Endothelial cell of umbilical vein (primary cell): ENCODE measurements at regions not wholly inside any gene's neighbourhood (a gene's known extent, or its start where the extent isn't known, plus 50 kb on each side); places are given as distances from the start of the nearest gene placed in this dataset.

Source experiments
- BruUV-seq: library from RNA; stranded (reverse); fragments of 400-500 nt; replicated peaks from 2 replicates; lab custom pipeline; 2021; lab: Mats Ljungman, UMichigan
- CTCF ChIA-PET: fragments of 300-600, 350-600 bp; sonication (Branson Sonifier 250); formaldehyde crosslinking; loops from one replicate; lab custom pipeline; 2021; ENCODE audit warnings: antibody characterized with exemption, inconsistent platforms; lab: Charles Lee
- POLR2A ChIA-PET: fragments of 300-600, 350-600 bp; sonication (Branson Sonifier 250); formaldehyde crosslinking; loops from one replicate; lab custom pipeline; 2021; ENCODE audit warnings: antibody characterized with exemption, inconsistent platforms; lab: Charles Lee
- DNase-seq: peaks from one replicate; pipeline ENCODE4 v3.0.0-alpha.2; 2011; ENCODE audit warnings: low read depth, low spot score
- FAIRE-seq: peaks from 2 replicates; lab custom pipeline; 2011; peaks lifted over from hg19 to GRCh38; lab: Jason Lieb, UNC
- H2AFZ ChIP-seq: 2 replicates; pipeline ENCODE4 v1.6.0; 2012; ENCODE audit warnings: low read depth, low read length, control low read depth, inconsistent platforms
- H3K27ac ChIP-seq: 2 replicates; pipeline ENCODE4 v1.5.1; 2011; ENCODE audit warnings: low read depth, mild to moderate bottlenecking, control low read depth, low read length, moderate library complexity; ENCODE audit not compliant: insufficient read depth
- H3K27me3 ChIP-seq, 2 experiments: 2 replicates each; pipeline versions ENCODE4 v1.6.0 to v1.6.1; 2011; ENCODE audit warnings: low read length in 2 of 2, mixed read lengths in 1 of 2; ENCODE audit not compliant: control insufficient read depth in 2 of 2, insufficient read depth in 2 of 2
- H3K36me3 ChIP-seq, 2 experiments: 2 replicates in 1 of 2; 3 replicates in 1 of 2; pipeline ENCODE4 v1.5.1; 2011; ENCODE audit warnings: low read length in 2 of 2, mild to moderate bottlenecking in 1 of 2, moderate library complexity in 1 of 2; ENCODE audit not compliant: control insufficient read depth in 2 of 2, insufficient read depth in 2 of 2; ENCODE audit errors: extremely low read depth in 1 of 2
- H3K4me1 ChIP-seq: 3 replicates; pipeline ENCODE4 v1.5.1; 2011; ENCODE audit warnings: mild to moderate bottlenecking, low read length; ENCODE audit not compliant: control insufficient read depth, insufficient read depth; ENCODE audit errors: extremely low read depth
- H3K4me2 ChIP-seq: 2 replicates; pipeline ENCODE4 v1.6.1; 2011; ENCODE audit warnings: low read length, control low read depth, mixed read lengths; ENCODE audit not compliant: insufficient read depth
- H3K4me3 ChIP-seq, 3 experiments: fragments of 200-600 bp in 1 of 3; sonication (generic), shearing (Covaris generic) in 1 of 3; replicated peaks in 1 of 3; 2 replicates each; pipeline ENCODE4 v1.5.1; 2011 to 2016; ENCODE audit warnings: control low read depth in 3 of 3, low read length in 3 of 3, mild to moderate bottlenecking in 2 of 3, inconsistent platforms in 1 of 3, low read depth in 1 of 3, moderate library complexity in 1 of 3; ENCODE audit not compliant: insufficient read depth in 1 of 3
- H3K79me2 ChIP-seq: 2 replicates; pipeline ENCODE4 v1.6.0; 2012; ENCODE audit warnings: low read length, inconsistent platforms; ENCODE audit not compliant: control insufficient read depth, insufficient read depth
- H3K9ac ChIP-seq: replicated peaks from 2 replicates; pipeline ENCODE3; 2011; ENCODE audit warnings: low read length, control low read depth; ENCODE audit not compliant: insufficient read depth; ENCODE audit errors: extremely low read depth
- H3K9me1 ChIP-seq: replicated peaks from 3 replicates; pipeline ENCODE4 v1.6.0; 2011; ENCODE audit warnings: mild to moderate bottlenecking, low read length; ENCODE audit not compliant: control insufficient read depth, insufficient read depth; ENCODE audit errors: extremely low read depth
- H3K9me3 ChIP-seq: replicated peaks from 2 replicates; pipeline ENCODE4 v1.5.1; 2012; ENCODE audit warnings: low read length, inconsistent platforms; ENCODE audit not compliant: control insufficient read depth, insufficient read depth
- H4K20me1 ChIP-seq: replicated peaks from 2 replicates; pipeline ENCODE3; 2011; ENCODE audit warnings: mild to moderate bottlenecking, low read length; ENCODE audit not compliant: control insufficient read depth, insufficient read depth; ENCODE audit errors: extremely low read depth
- CTCF ChIP-seq, 2 donors: IDR thresholded peaks; 1 replicate in 1 of 2; 2 replicates in 1 of 2; pipeline ENCODE4 v1.5.1; 2011; ENCODE audit warnings: low read length in 2 of 2, mild to moderate bottlenecking in 2 of 2, moderate library complexity in 2 of 2, control low read depth in 1 of 2, inconsistent platforms in 1 of 2, low read depth in 1 of 2; ENCODE audit not compliant: insufficient read depth in 1 of 2; ENCODE audit errors: extremely low read depth in 1 of 2
- EZH2 ChIP-seq: IDR thresholded peaks from 2 replicates; pipeline ENCODE4 v1.6.1; 2012; ENCODE audit warnings: borderline replicate concordance, low read depth, mild to moderate bottlenecking, moderate library complexity, low read length, inconsistent platforms; ENCODE audit not compliant: severe bottlenecking
- FOS ChIP-seq: IDR thresholded peaks from 2 replicates; pipeline ENCODE4 v1.6.1; 2011; ENCODE audit warnings: mild to moderate bottlenecking, low read length, moderate library complexity, borderline replicate concordance; ENCODE audit not compliant: insufficient read depth
- GATA2 ChIP-seq: IDR thresholded peaks from 2 replicates; pipeline ENCODE4 v1.7.0; 2011; ENCODE audit warnings: low read depth, mild to moderate bottlenecking, moderate library complexity, mixed read lengths, low read length; ENCODE audit not compliant: insufficient read length, insufficient read depth
- JUN ChIP-seq: IDR thresholded peaks from 2 replicates; pipeline ENCODE4 v1.6.1; 2011; ENCODE audit warnings: borderline replicate concordance, low read depth; ENCODE audit not compliant: insufficient read length, insufficient read depth
- MAX ChIP-seq: IDR thresholded peaks from 2 replicates; pipeline ENCODE4 v1.6.1; 2011; ENCODE audit not compliant: insufficient read depth, insufficient read length
- MYC ChIP-seq: IDR thresholded peaks from one replicate; pipeline ENCODE4 v1.6.1; 2011; ENCODE audit warnings: mild to moderate bottlenecking, low read depth, low read length
- POLR2A ChIP-seq: IDR thresholded peaks from 2 replicates; pipeline ENCODE4 v1.6.1; 2012; ENCODE audit warnings: low read depth, mild to moderate bottlenecking, control low read depth, low read length
- POLR2AphosphoS5 ChIP-seq: IDR thresholded peaks from 2 replicates; pipeline ENCODE4 v1.6.1; 2012; ENCODE audit warnings: low read depth, mild to moderate bottlenecking, control low read depth, low read length, moderate library complexity; ENCODE audit not compliant: insufficient read depth
- dilution Hi-C: fragments of 300-500 bp; cut with MboI; formaldehyde crosslinking; loops from one replicate; pipeline ENCODE4 v1.15.0; 2019; ENCODE audit warnings: low sequenced_read_pairs; ENCODE audit not compliant: extremely low pct_ligation_motif_present
- intact Hi-C: fragments of 100-400 bp; cut with micrococcal nuclease; formaldehyde crosslinking; loops from one replicate; pipeline ENCODE4 v1.10.0; 2022

GRCh38 chr13:85666356-85666755 is 132.9 kb downstream of the SLITRK6 start:
- Histone ChIP-seq H2AFZ (no peak overlapping the region), H4K20me1 (no peaks in the 10 kb centered on the region), H3K27me3 (no peaks in the 10 kb centered on the region), H3K79me2 (no peaks in the 10 kb centered on the region), H3K4me1 (no peaks in the 10 kb centered on the region), H3K9me1 (no peaks in the 10 kb centered on the region), H3K4me2 (no peak overlapping the region), H3K27ac (no peak overlapping the region), H3K9ac (no peak overlapping the region), H3K4me3 (no peak overlapping the region), H3K9me3 (peaks cover 3% of the 10 kb centered on the region), H3K36me3 (no peaks in the 10 kb centered on the region)
- POLR2A ChIA-PET = no interaction called here
- BruUV-seq = no TSS peak
- intact Hi-C loops = no loop called here
- FAIRE-seq (no peak), DNase-seq (no peak)
- CTCF ChIA-PET = no interaction called here
- dilution Hi-C loops = no loop called here
- no peak for TF ChIP-seq FOS
- TF ChIP-seq GATA2 = no peak
- TF ChIP-seq MAX = no peak
- TF ChIP-seq JUN = no peak
- no peak for TF ChIP-seq POLR2AphosphoS5
- TF ChIP-seq EZH2 = no peak
- no peak for TF ChIP-seq CTCF (IDR thresholded peaks at IDR 0.05; ENCODE audit: extremely low read depth in 1 of 2, insufficient read depth in 1 of 2, low read depth in 1 of 2, low read length in 2 of 2)
- no peak for TF ChIP-seq POLR2A
- TF ChIP-seq MYC = no peak
